Ovary (tissue), 3 donors: ENCODE measurements at regions not wholly inside any gene's neighbourhood (a gene's known extent, or its start where the extent isn't known, plus 50 kb on each side); places are given as distances from the start of the nearest gene placed in this dataset.

Source experiments
- EP300 ChIP-seq: sonication (generic); formaldehyde crosslinking; IDR thresholded peaks from one replicate; pipeline ENCODE4 v1.6.1; 2017; ENCODE audit warnings: antibody characterized with exemption
- POLR2A ChIP-seq: fragments of 450-650 bp; IDR thresholded peaks from one replicate; pipeline ENCODE4 v1.6.1; 2017; ENCODE audit warnings: antibody characterized with exemption, mild to moderate bottlenecking, moderate library complexity
- TF ChIP-seq, protein P1 (sequence below), 3 donors: fragments of 450-650 bp in 2 of 3; fragments of 200-600 bp in 1 of 3; IDR thresholded peaks; one replicate each; pipeline versions ENCODE4 v1.5.1 to v1.8.0; 2016 to 2022; ENCODE audit warnings: antibody characterized with exemption in 3 of 3, mild to moderate bottlenecking in 1 of 3
- donor health status: DM: no; HTN: no; CAD: no.

- TF ChIP-seq, protein P1, sequence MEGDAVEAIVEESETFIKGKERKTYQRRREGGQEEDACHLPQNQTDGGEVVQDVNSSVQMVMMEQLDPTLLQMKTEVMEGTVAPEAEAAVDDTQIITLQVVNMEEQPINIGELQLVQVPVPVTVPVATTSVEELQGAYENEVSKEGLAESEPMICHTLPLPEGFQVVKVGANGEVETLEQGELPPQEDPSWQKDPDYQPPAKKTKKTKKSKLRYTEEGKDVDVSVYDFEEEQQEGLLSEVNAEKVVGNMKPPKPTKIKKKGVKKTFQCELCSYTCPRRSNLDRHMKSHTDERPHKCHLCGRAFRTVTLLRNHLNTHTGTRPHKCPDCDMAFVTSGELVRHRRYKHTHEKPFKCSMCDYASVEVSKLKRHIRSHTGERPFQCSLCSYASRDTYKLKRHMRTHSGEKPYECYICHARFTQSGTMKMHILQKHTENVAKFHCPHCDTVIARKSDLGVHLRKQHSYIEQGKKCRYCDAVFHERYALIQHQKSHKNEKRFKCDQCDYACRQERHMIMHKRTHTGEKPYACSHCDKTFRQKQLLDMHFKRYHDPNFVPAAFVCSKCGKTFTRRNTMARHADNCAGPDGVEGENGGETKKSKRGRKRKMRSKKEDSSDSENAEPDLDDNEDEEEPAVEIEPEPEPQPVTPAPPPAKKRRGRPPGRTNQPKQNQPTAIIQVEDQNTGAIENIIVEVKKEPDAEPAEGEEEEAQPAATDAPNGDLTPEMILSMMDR (IDR thresholded peaks at IDR 0.05): no peak
- no peak for TF ChIP-seq EP300
- no peak for TF ChIP-seq POLR2A
Measured at GRCh38 chr9:89810431-89810830, 205.6 kb downstream of the GADD45G start.
